Anterior cingulate cortex (tissue), 58 donors: ENCODE measurements at regions not wholly inside any gene's neighbourhood (a gene's known extent, or its start where the extent isn't known, plus 50 kb on each side); places are given as distances from the start of the nearest gene placed in this dataset.

Experiments
- DNase-seq, 58 donors: peaks; one replicate each; lab custom pipeline; 2025; lab: John Stamatoyannopoulos, UW

- DNase-seq, result no peak
Observed at GRCh38 chr20:20888936-20889335, 176.5 kb upstream of the RALGAPA2 start.

GRCh38 chr20:20888266-20888656, 175.8 kb upstream of the RALGAPA2 start:
- DNase-seq, result no peak

GRCh38 chr20:20887593-20888265, 175.3 kb upstream of the RALGAPA2 start:
- peak in 6 of 58 donors; percentile 1 to 36 (median 4) for DNase-seq

GRCh38 chr20:20881808-20882207, 169.4 kb upstream of the RALGAPA2 start:
- no peak for DNase-seq

GRCh38 chr20:20877079-20877478, 164.6 kb upstream of the RALGAPA2 start:
- no peak for DNase-seq

- DNase-seq, result no peak
Observed at GRCh38 chr20:20875716-20876115, 163.3 kb upstream of the RALGAPA2 start.

- no peak for DNase-seq
Observed at GRCh38 chr20:20872428-20872827, 160.0 kb upstream of the RALGAPA2 start.

- DNase-seq, result no peak
Observed at GRCh38 chr20:20869161-20869775, 156.8 kb upstream of the RALGAPA2 start.

- DNase-seq, result peak in 6 of 58 donors; percentile 3 to 60 (median 6)
Observed at GRCh38 chr20:20864351-20865096, 152.1 kb upstream of the RALGAPA2 start.

GRCh38 chr20:20860078-20860806, 147.8 kb upstream of the RALGAPA2 start:
- peak in 56 of 58 donors; percentile 20 to 98 (median 77) for DNase-seq

GRCh38 chr20:20859510-20859909, 147.1 kb upstream of the RALGAPA2 start:
- no peak for DNase-seq

- no peak for DNase-seq
Observed at GRCh38 chr20:20856956-20857355, 144.5 kb upstream of the RALGAPA2 start.

GRCh38 chr20:20856306-20856705, 143.9 kb upstream of the RALGAPA2 start:
- DNase-seq, result no peak

GRCh38 chr20:20851385-20851784, 138.9 kb upstream of the RALGAPA2 start:
- DNase-seq, result no peak

GRCh38 chr20:20850407-20850806, 138.0 kb upstream of the RALGAPA2 start:
- DNase-seq, result no peak

GRCh38 chr20:20849161-20849560, 136.7 kb upstream of the RALGAPA2 start:
- DNase-seq, result peak in 51 of 58 donors; percentile 10 to 89 (median 61)

GRCh38 chr20:20847814-20848213, 135.4 kb upstream of the RALGAPA2 start:
- DNase-seq, result no peak

GRCh38 chr20:20843982-20844381, 131.5 kb upstream of the RALGAPA2 start:
- DNase-seq, result peak in 2 of 58 donors; percentile 10 to 12

- DNase-seq, result no peak
Observed at GRCh38 chr20:20839771-20840170, 127.3 kb upstream of the RALGAPA2 start.

- peak in 53 of 58 donors; percentile 8 to 81 (median 42) for DNase-seq
Observed at GRCh38 chr20:20837574-20838021, 125.2 kb upstream of the RALGAPA2 start.

GRCh38 chr20:20836836-20837235, 124.4 kb upstream of the RALGAPA2 start:
- DNase-seq, result no peak
